Upper lobe of right lung (tissue), 1 donor: ENCODE measurements at regions not wholly inside any gene's neighbourhood (a gene's known extent, or its start where the extent isn't known, plus 50 kb on each side); places are given as distances from the start of the nearest gene placed in this dataset.

Source experiments
- ATAC-seq: fragments of 200-7000 bp; cut with Tn5 transposase; one replicate; pipeline ENCODE4 v1.9.1; 2020; ENCODE audit warnings: mild to moderate bottlenecking, moderate library complexity
- DNase-seq: peaks from one replicate; pipeline ENCODE4 v3.0.0-alpha.2; 2020
- H3K27ac ChIP-seq: fragments of 200-600 bp; one replicate; pipeline ENCODE4 v1.8.0; 2022
- H3K27me3 ChIP-seq: fragments of 200-600 bp; one replicate; pipeline ENCODE4 v1.8.0; 2022; ENCODE audit warnings: mild to moderate bottlenecking
- H3K36me3 ChIP-seq: fragments of 200-600 bp; one replicate; pipeline ENCODE4 v1.8.0; 2022
- H3K4me1 ChIP-seq: fragments of 200-600 bp; one replicate; pipeline ENCODE4 v1.8.0; 2022
- H3K4me3 ChIP-seq: fragments of 200-600 bp; one replicate; pipeline ENCODE4 v1.8.0; 2022; ENCODE audit warnings: mild to moderate bottlenecking
- H3K9me3 ChIP-seq: fragments of 200-600 bp; one replicate; pipeline ENCODE4 v1.8.0; 2022
- intact Hi-C: fragments of 100-400 bp; cut with DNase I; formaldehyde crosslinking; loops from one replicate; pipeline ENCODE4 v1.11.0; 2022
- TF ChIP-seq, protein P1 (sequence below): fragments of 200-600 bp; IDR thresholded peaks from one replicate; pipeline ENCODE4 v1.8.0; 2022; ENCODE audit warnings: antibody characterized with exemption
- donor health status: DM: no; HTN: yes; CAD: no; lungs with severe emphysema.

DNA sequence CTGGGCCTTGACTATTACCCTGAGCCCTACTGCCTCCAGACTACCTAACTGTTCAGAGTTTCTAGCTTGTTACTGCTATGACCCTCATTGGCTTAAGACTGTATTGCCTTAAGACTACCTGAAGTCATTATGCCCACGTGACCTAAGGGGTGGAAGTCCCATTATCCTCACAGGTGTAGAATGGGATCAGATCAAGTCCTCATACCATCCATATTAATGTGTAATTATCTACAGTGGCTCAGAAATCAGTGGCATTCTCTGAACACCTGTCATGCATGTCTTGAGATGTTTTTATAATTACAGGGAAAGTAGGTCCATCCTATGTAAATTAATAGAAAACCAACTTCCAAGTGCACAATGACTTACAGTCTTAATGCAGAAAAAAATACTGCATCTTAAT is 124.0 kb upstream of the CDC42EP3 start:
- no peaks in the 10 kb centered on the region for H3K9me3 ChIP-seq
- H3K27ac ChIP-seq, result no peak overlapping the region
- no peaks in the 10 kb centered on the region for H3K36me3 ChIP-seq
- no peak overlapping the region for H3K4me3 ChIP-seq
- TF ChIP-seq, protein P1, sequence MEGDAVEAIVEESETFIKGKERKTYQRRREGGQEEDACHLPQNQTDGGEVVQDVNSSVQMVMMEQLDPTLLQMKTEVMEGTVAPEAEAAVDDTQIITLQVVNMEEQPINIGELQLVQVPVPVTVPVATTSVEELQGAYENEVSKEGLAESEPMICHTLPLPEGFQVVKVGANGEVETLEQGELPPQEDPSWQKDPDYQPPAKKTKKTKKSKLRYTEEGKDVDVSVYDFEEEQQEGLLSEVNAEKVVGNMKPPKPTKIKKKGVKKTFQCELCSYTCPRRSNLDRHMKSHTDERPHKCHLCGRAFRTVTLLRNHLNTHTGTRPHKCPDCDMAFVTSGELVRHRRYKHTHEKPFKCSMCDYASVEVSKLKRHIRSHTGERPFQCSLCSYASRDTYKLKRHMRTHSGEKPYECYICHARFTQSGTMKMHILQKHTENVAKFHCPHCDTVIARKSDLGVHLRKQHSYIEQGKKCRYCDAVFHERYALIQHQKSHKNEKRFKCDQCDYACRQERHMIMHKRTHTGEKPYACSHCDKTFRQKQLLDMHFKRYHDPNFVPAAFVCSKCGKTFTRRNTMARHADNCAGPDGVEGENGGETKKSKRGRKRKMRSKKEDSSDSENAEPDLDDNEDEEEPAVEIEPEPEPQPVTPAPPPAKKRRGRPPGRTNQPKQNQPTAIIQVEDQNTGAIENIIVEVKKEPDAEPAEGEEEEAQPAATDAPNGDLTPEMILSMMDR, result no peak
- ATAC-seq, result no peak
- peaks cover 18% of the 10 kb centered on the region for H3K4me1 ChIP-seq
- DNase-seq, result no peak
- H3K27me3 ChIP-seq, result no peaks in the 10 kb centered on the region
- intact Hi-C loops, result no loop called here

DNA sequence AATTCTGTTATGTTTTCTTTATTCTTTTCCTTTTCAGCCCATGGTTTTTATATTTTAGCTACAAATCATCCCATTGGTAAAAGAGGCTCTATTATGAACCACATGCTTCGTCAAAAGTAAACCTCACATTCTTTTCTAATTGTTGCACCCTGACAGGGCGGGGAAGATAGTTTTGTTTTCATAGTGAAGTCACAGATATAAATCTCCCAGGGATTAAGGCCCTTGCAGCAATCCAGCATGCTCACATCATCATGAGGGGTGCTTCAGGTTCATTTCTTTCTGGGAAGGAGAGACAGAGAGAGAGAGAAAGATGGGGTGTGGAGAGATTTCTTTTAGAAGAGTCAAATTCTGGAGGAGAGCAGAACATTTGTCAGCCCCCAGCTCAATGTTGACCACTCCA is 124.5 kb upstream of the CDC42EP3 start:
- H3K9me3 ChIP-seq, result no peaks in the 10 kb centered on the region
- no peaks in the 10 kb centered on the region for H3K36me3 ChIP-seq
- H3K27ac ChIP-seq, result no peak overlapping the region
- ATAC-seq, result no peak
- TF ChIP-seq, protein P1, result no peak
- H3K4me3 ChIP-seq, result no peak overlapping the region
- no peak for DNase-seq
- intact Hi-C loops, result no loop called here
- H3K27me3 ChIP-seq, result no peaks in the 10 kb centered on the region
- peaks cover 18% of the 10 kb centered on the region for H3K4me1 ChIP-seq

DNA sequence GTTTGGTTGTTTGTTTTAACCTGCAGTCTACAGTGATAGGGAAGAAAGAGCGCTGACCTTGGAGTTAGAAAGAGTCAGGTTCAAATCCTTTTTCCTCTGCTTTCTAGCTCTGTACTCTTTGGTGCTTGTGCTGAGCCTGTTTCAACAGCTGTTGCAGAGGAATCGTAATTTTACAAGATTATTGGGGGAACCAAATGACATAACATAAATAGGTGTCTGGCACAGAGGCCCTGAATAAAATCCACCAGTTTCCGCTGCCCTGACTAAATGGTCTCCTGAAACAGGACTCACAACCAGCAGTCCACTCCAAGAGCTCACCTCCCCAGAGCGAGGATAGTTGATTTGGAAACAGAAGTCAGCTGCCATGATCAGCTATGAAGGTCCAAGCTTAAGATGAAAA is 125.0 kb upstream of the CDC42EP3 start:
- Histone ChIP-seq H3K4me3 (no peak overlapping the region), H3K4me1 (peaks cover 18% of the 10 kb centered on the region), H3K36me3 (no peaks in the 10 kb centered on the region), H3K27me3 (no peaks in the 10 kb centered on the region), H3K9me3 (no peaks in the 10 kb centered on the region), H3K27ac (no peak overlapping the region)
- ATAC-seq (no peak), DNase-seq (no peak)
- TF ChIP-seq, protein P1, result no peak
- intact Hi-C loops, result no loop called here

DNA sequence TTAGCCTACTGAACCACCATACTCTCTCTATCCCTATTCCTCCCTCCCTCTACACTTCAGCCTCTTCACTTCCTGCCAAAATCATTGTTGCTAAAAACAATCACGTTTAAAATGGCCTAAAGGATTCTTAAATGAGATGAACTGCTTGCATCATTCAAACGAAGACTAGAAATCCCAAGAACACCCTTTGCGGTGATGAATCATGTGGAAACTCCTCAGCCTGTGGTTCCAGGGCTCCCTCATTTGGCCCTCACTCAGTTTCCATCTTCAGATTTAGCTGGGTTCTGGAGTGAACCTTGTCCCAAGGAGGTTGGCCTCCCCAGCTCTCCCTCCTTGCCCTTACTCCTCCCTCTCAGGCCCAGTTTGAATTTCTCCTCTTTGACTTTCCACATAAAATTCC is 125.6 kb upstream of the CDC42EP3 start:
- TF ChIP-seq, protein P1, result no peak
- Histone ChIP-seq H3K27ac (no peak overlapping the region), H3K36me3 (no peaks in the 10 kb centered on the region), H3K27me3 (no peaks in the 10 kb centered on the region), H3K9me3 (no peaks in the 10 kb centered on the region), H3K4me1 (peaks cover 18% of the 10 kb centered on the region), H3K4me3 (no peak overlapping the region)
- ATAC-seq (no peak), DNase-seq (no peak)
- intact Hi-C loops, result no loop called here

DNA sequence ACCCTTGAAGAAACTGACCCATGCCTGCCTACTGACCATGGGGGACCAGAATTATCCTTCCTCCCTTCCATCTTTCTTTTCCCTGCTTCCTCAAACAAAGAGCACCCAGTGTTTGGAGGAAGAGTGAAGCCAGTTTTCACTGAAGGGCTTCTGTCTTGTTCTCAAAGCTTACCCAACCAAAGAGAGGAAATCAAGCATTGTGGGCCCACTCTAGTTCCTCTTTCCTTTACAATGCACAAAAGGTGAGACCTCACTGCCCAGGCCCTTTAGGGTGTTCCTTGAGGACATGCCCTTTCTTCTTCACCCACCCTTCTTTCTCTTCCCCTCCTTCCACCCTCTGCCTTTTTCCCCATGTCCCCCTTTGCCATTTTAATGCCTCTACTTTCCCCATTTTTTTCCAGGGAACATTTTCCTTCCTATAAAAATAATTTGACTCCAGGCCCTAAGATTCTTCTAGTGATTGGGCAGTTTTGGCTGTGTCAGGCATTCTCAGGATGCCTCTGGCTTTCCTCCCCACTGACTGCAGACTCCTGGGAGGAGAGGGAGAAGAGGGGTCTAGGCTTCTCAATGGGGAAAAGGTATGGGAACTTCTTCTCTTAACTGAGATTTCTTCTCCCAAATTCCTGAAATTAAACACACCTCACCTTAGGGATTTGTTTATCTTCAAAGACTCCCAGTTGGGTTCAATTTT is 126.6 kb upstream of the RMDN2 start:
- H3K9me3 ChIP-seq, result no peaks in the 10 kb centered on the region
- no peaks in the 10 kb centered on the region for H3K36me3 ChIP-seq
- H3K27me3 ChIP-seq, result no peaks in the 10 kb centered on the region
- TF ChIP-seq, protein P1, result no peak
- intact Hi-C loops, result no loop called here
- DNase-seq, result no peak
- peak; percentile 61 for ATAC-seq
- peaks cover 15% of the 10 kb centered on the region for H3K4me1 ChIP-seq
- no peak overlapping the region for H3K4me3 ChIP-seq
- no peak overlapping the region for H3K27ac ChIP-seq
